HCT116 (cell line): ENCODE measurements at regions not wholly inside any gene's neighbourhood (a gene's known extent, or its start where the extent isn't known, plus 50 kb on each side); places are given as distances from the start of the nearest gene placed in this dataset.

Experiments used
- ATF3 ChIP-seq: IDR thresholded peaks from 2 replicates; pipeline ENCODE4 v1.6.1; 2012
- EGR1 ChIP-seq: IDR thresholded peaks from 2 replicates; pipeline ENCODE4 v1.6.1; 2012; ENCODE audit warnings: low read depth
- EZH2 ChIP-seq: fragments of 200-600 bp; sonication (generic); IDR thresholded peaks from 2 replicates; pipeline ENCODE4 v1.6.1; 2017; ENCODE audit warnings: antibody characterized with exemption, mixed run types
- POLR2A ChIP-seq: IDR thresholded peaks from 2 replicates; pipeline ENCODE4 v1.7.0; 2011; ENCODE audit warnings: borderline replicate concordance; ENCODE audit not compliant: insufficient read depth, insufficient read length; ENCODE audit errors: extremely low read depth
- RAD21 ChIP-seq: IDR thresholded peaks from 2 replicates; pipeline ENCODE4 v1.6.1; 2012; ENCODE audit warnings: low read depth, mild to moderate bottlenecking
- YY1 ChIP-seq: IDR thresholded peaks from 2 replicates; pipeline ENCODE4 v1.6.1; 2011; ENCODE audit warnings: low read length, low read depth, moderate library complexity, mild to moderate bottlenecking; ENCODE audit not compliant: insufficient replicate concordance; ENCODE audit errors: extremely low read depth
- TF ChIP-seq, protein P1 (sequence below), 3 experiments: fragments of 200-600 bp in 1 of 3; sonication (generic) in 1 of 3; IDR thresholded peaks in 2 of 3; conservative IDR thresholded peaks in 1 of 3; 2 replicates each; pipeline ENCODE4 v1.5.1; 2012 to 2017; ENCODE audit warnings: low read depth in 2 of 3, low read length in 2 of 3, antibody characterized with exemption in 1 of 3, borderline replicate concordance in 1 of 3, control low read depth in 1 of 3, mild to moderate bottlenecking in 1 of 3, mixed read lengths in 1 of 3, mixed run types in 1 of 3, moderate library complexity in 1 of 3; ENCODE audit not compliant: insufficient read depth in 1 of 3

DNA sequence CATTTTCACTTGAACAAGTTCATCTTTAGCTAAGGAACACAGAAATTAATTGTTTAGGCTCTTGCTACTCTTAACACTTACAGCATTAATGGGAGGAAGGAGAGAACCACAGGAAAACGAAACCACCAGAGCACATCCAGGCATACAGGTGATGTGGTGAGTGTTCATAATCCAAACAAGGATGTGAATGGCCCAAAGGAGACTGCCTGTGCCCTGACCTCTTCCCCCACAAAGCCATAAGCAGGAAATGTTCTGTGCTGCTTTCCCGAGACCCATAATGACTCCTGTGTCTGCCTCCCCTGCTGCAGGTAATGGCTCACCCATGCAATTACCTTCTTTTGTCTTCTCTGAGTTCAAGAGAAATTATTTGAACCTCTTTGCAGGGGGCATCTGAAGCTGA lies 295.9 kb upstream of the LINC00305 start:
- TF ChIP-seq, protein P1, sequence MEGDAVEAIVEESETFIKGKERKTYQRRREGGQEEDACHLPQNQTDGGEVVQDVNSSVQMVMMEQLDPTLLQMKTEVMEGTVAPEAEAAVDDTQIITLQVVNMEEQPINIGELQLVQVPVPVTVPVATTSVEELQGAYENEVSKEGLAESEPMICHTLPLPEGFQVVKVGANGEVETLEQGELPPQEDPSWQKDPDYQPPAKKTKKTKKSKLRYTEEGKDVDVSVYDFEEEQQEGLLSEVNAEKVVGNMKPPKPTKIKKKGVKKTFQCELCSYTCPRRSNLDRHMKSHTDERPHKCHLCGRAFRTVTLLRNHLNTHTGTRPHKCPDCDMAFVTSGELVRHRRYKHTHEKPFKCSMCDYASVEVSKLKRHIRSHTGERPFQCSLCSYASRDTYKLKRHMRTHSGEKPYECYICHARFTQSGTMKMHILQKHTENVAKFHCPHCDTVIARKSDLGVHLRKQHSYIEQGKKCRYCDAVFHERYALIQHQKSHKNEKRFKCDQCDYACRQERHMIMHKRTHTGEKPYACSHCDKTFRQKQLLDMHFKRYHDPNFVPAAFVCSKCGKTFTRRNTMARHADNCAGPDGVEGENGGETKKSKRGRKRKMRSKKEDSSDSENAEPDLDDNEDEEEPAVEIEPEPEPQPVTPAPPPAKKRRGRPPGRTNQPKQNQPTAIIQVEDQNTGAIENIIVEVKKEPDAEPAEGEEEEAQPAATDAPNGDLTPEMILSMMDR (IDR thresholded peaks at IDR 0.05 in 2 of 3, conservative IDR thresholded peaks at IDR 0.05 in 1 of 3; ENCODE audit: borderline replicate concordance in 1 of 3, insufficient read depth in 1 of 3, low read depth in 2 of 3, low read length in 2 of 3) = no peak
- TF ChIP-seq RAD21 = no peak
- no peak for TF ChIP-seq YY1
- no peak for TF ChIP-seq ATF3
- no peak for TF ChIP-seq POLR2A
- no peak for TF ChIP-seq EGR1
- TF ChIP-seq EZH2 = no peak
